ENCODE measurements at regions not wholly inside any gene's neighbourhood (a gene's known extent, or its start where the extent isn't known, plus 50 kb on each side); places are given as distances from the start of the nearest gene placed in this dataset.

- H3F3A ChIP-seq (ENCODE audit: insufficient read depth, low read depth): peaks cover 21% of the 10 kb centered on the region
- H3K27me3 ChIP-seq (ENCODE audit: insufficient read depth, low read depth): no peaks in the 10 kb centered on the region
- H3K9me3 ChIP-seq (ENCODE audit: insufficient read depth, low read depth): peaks cover 20% of the 10 kb centered on the region; the same call in 1 of the 2 replicates
- no peaks in the 10 kb centered on the region for H3K9me2 ChIP-seq (ENCODE audit: insufficient read depth)
- no peak for DNase-seq
- H3K4me2 ChIP-seq: no peak overlapping the region
- H3K4me3 ChIP-seq: no peak overlapping the region
- no peaks in the 10 kb centered on the region for H4K20me1 ChIP-seq (ENCODE audit: insufficient read depth)
- TF ChIP-seq, protein P1, sequence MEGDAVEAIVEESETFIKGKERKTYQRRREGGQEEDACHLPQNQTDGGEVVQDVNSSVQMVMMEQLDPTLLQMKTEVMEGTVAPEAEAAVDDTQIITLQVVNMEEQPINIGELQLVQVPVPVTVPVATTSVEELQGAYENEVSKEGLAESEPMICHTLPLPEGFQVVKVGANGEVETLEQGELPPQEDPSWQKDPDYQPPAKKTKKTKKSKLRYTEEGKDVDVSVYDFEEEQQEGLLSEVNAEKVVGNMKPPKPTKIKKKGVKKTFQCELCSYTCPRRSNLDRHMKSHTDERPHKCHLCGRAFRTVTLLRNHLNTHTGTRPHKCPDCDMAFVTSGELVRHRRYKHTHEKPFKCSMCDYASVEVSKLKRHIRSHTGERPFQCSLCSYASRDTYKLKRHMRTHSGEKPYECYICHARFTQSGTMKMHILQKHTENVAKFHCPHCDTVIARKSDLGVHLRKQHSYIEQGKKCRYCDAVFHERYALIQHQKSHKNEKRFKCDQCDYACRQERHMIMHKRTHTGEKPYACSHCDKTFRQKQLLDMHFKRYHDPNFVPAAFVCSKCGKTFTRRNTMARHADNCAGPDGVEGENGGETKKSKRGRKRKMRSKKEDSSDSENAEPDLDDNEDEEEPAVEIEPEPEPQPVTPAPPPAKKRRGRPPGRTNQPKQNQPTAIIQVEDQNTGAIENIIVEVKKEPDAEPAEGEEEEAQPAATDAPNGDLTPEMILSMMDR (conservative IDR thresholded peaks at IDR 0.05): no peak
- no peak for TF ChIP-seq EZH2 (IDR thresholded peaks at IDR 0.05; ENCODE audit: low read depth)
- no peaks in the 10 kb centered on the region for H3K79me2 ChIP-seq (ENCODE audit: low read depth)
- CTCF ChIA-PET: no interaction called here
- H3K4me1 ChIP-seq (replicated peaks; ENCODE audit: insufficient read depth): peaks cover 26% of the 10 kb centered on the region
- H3K27ac ChIP-seq: peak overlapping the region; percentile 58; the same call in 1 of the 2 replicates
- no peak overlapping the region for H2AFZ ChIP-seq
- POLR2A ChIA-PET (ENCODE audit: unreplicated experiment): no interaction called here
- BruUV-seq (replicated peaks): no TSS peak
- H3K36me3 ChIP-seq (ENCODE audit: low read depth): no peaks in the 10 kb centered on the region
- intact Hi-C loops (cut with micrococcal nuclease; ENCODE audit: unreplicated experiment): no loop called here
Measured at GRCh38 chr17:56659622-56660021, 66.1 kb downstream of the NOG start.

GRCh38 chr17:56661906-56662305 lies 68.4 kb downstream of the NOG start:
- no peak for DNase-seq
- TF ChIP-seq, protein P1 (conservative IDR thresholded peaks at IDR 0.05): no peak
- TF ChIP-seq EZH2 (IDR thresholded peaks at IDR 0.05; ENCODE audit: low read depth): no peak
- no peak overlapping the region for H3K4me2 ChIP-seq
- H3K27me3 ChIP-seq (ENCODE audit: insufficient read depth, low read depth): no peaks in the 10 kb centered on the region
- peaks cover 19% of the 10 kb centered on the region for H3F3A ChIP-seq (ENCODE audit: insufficient read depth, low read depth)
- intact Hi-C loops (cut with micrococcal nuclease; ENCODE audit: unreplicated experiment): no loop called here
- ChIA-PET CTCF (interaction anchor here (0.5 to 0.7 kb wide), 2 partner anchors 9 to 27 kb away, joined by 3 to 6 read pairs; no protein-coding TSS in a partner anchor), POLR2A (ENCODE audit: unreplicated experiment) (no interaction called here)
- H3K9me3 ChIP-seq (ENCODE audit: insufficient read depth, low read depth): peaks cover 17% of the 10 kb centered on the region; the same call in 1 of the 2 replicates
- H3K79me2 ChIP-seq (ENCODE audit: low read depth): no peaks in the 10 kb centered on the region
- no peak overlapping the region for H3K27ac ChIP-seq
- peaks cover 25% of the 10 kb centered on the region for H3K4me1 ChIP-seq (replicated peaks; ENCODE audit: insufficient read depth)
- no peaks in the 10 kb centered on the region for H3K36me3 ChIP-seq (ENCODE audit: low read depth)
- H2AFZ ChIP-seq: no peak overlapping the region
- no peak overlapping the region for H3K4me3 ChIP-seq
- BruUV-seq (replicated peaks): no TSS peak
- H4K20me1 ChIP-seq (ENCODE audit: insufficient read depth): no peaks in the 10 kb centered on the region
- H3K9me2 ChIP-seq (ENCODE audit: insufficient read depth): no peaks in the 10 kb centered on the region

DNA sequence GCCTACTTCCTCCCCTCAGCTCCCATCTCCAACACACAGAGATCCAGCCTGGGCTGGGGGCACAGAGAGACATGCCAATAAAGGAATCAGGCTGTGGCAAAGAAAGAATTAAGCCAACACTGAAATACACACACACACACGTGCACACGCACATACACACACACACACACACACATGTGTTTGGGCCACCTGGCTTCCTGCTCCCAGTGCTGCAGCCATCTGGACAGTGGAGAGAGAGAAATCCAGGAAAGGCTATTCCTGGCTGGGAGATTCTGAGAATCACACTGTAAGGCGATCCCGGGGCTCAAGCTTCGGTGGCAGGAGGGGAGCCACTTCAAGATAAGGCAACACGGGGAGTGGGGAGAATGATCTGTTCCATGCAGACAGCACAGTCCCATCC lies 72.4 kb downstream of the NOG start:
- intact Hi-C loops (cut with micrococcal nuclease; ENCODE audit: unreplicated experiment): no loop called here
- CTCF ChIA-PET: no interaction called here

More for the DNA sequence above, 72.4 kb downstream of the NOG start:
- Histone ChIP-seq H3K9me2 (ENCODE audit: insufficient read depth) (no peaks in the 10 kb centered on the region), H3F3A (ENCODE audit: insufficient read depth, low read depth) (no peaks in the 10 kb centered on the region), H3K36me3 (ENCODE audit: low read depth) (no peaks in the 10 kb centered on the region), H4K20me1 (ENCODE audit: insufficient read depth) (no peaks in the 10 kb centered on the region), H3K4me2 (no peak overlapping the region), H3K79me2 (ENCODE audit: low read depth) (no peaks in the 10 kb centered on the region), H3K4me3 (no peak overlapping the region), H3K27ac (no peak overlapping the region), H3K9me3 (ENCODE audit: insufficient read depth, low read depth) (no peaks in the 10 kb centered on the region), H3K27me3 (ENCODE audit: insufficient read depth, low read depth) (no peaks in the 10 kb centered on the region), H2AFZ (no peak overlapping the region), H3K4me1 (replicated peaks; ENCODE audit: insufficient read depth) (no peaks in the 10 kb centered on the region)
- no peak for TF ChIP-seq EZH2 (IDR thresholded peaks at IDR 0.05; ENCODE audit: low read depth)
- TF ChIP-seq, protein P1 (conservative IDR thresholded peaks at IDR 0.05): no peak
- no TSS peak for BruUV-seq (replicated peaks)
- no peak for DNase-seq
- POLR2A ChIA-PET (ENCODE audit: unreplicated experiment): no interaction called here
